HepG2 (cell line): ENCODE measurements at regions not wholly inside any gene's neighbourhood (a gene's known extent, or its start where the extent isn't known, plus 50 kb on each side); places are given as distances from the start of the nearest gene placed in this dataset.

Source experiments
- DR1 ChIP-seq: sonication (generic); formaldehyde crosslinking; IDR thresholded peaks from 2 replicates; pipeline ENCODE4 v1.8.0; 2021; ENCODE audit warnings: mild to moderate bottlenecking, missing genetic modification reagents, inconsistent platforms
- FOXA3 ChIP-seq: IDR thresholded peaks from 2 replicates; pipeline ENCODE4 v1.6.1; 2016; ENCODE audit warnings: missing genetic modification reagents, missing compliant biosample characterization
- HDAC6 ChIP-seq: fragments of 200-600 bp; sonication (generic); IDR thresholded peaks from 2 replicates; pipeline ENCODE4 v1.7.0; 2017; ENCODE audit warnings: mild to moderate bottlenecking, antibody characterized with exemption, low read length, low read depth
- MTA3 ChIP-seq: sonication (generic); formaldehyde crosslinking; IDR thresholded peaks from 2 replicates; pipeline ENCODE4 v1.4.0; 2020; ENCODE audit warnings: missing genetic modification reagents
- NCOR1 ChIP-seq: fragments of 200-600 bp; sonication (generic); IDR thresholded peaks from 2 replicates; pipeline ENCODE4 v1.7.0; 2017; ENCODE audit warnings: antibody characterized with exemption, low read length, borderline replicate concordance
- TCF12 ChIP-seq, 2 experiments: fragments of 450-650 bp in 1 of 2; sonication (generic) in 1 of 2; formaldehyde crosslinking in 1 of 2; IDR thresholded peaks; 2 replicates each; pipeline versions ENCODE4 v1.6.1 to v1.8.0; 2017 to 2022; ENCODE audit warnings: antibody characterized with exemption in 1 of 2, mild to moderate bottlenecking in 1 of 2, missing genetic modification reagents in 1 of 2, moderate library complexity in 1 of 2
- ZBTB43 ChIP-seq: sonication (generic); formaldehyde crosslinking; conservative IDR thresholded peaks from 2 replicates; pipeline ENCODE4 v1.4.0; 2020; ENCODE audit warnings: missing genetic modification reagents
- ZFP1 ChIP-seq: IDR thresholded peaks from 2 replicates; pipeline ENCODE4 v1.6.1; 2016
- ZNF317 ChIP-seq: sonication (generic); formaldehyde crosslinking; IDR thresholded peaks from 2 replicates; pipeline ENCODE4 v1.5.0; 2020; ENCODE audit warnings: mild to moderate bottlenecking, missing genetic modification reagents
- ZNF530 ChIP-seq: sonication (generic); formaldehyde crosslinking; IDR thresholded peaks from 2 replicates; pipeline ENCODE4 v1.5.0; 2020; ENCODE audit warnings: low read depth, mild to moderate bottlenecking, missing genetic modification reagents
- ZNF619 ChIP-seq: sonication (generic); formaldehyde crosslinking; IDR thresholded peaks from 2 replicates; pipeline ENCODE4 v1.4.0; 2020; ENCODE audit warnings: mild to moderate bottlenecking, missing genetic modification reagents
- ZNF629 ChIP-seq: sonication (generic); formaldehyde crosslinking; conservative IDR thresholded peaks from 2 replicates; pipeline ENCODE4 v1.5.0; 2020; ENCODE audit warnings: missing genetic modification reagents
- ZNF7 ChIP-seq: IDR thresholded peaks from 2 replicates; pipeline ENCODE4 v1.6.1; 2016; ENCODE audit warnings: missing biosample characterization, missing genetic modification reagents
- ZNF777 ChIP-seq: sonication (generic); formaldehyde crosslinking; IDR thresholded peaks from 2 replicates; pipeline ENCODE4 v1.4.0; 2020; ENCODE audit warnings: missing genetic modification reagents
- ZUFSP ChIP-seq: sonication (generic); formaldehyde crosslinking; IDR thresholded peaks from 2 replicates; pipeline ENCODE4 v1.9.0; 2021; ENCODE audit warnings: missing genetic modification reagents, mild to moderate bottlenecking, borderline replicate concordance
- TF ChIP-seq, protein P1 (sequence below): IDR thresholded peaks from 2 replicates; pipeline ENCODE4 v1.6.1; 2016; ENCODE audit warnings: low read depth, missing genetic modification reagents, missing compliant biosample characterization
- TF ChIP-seq, protein P2 (sequence below): sonication (generic); formaldehyde crosslinking; IDR thresholded peaks from 2 replicates; pipeline ENCODE4 v1.4.0; 2020; ENCODE audit warnings: missing genetic modification reagents
- TF ChIP-seq, protein P3 (sequence below): sonication (generic); formaldehyde crosslinking; IDR thresholded peaks from 2 replicates; pipeline ENCODE4 v1.8.1; 2023; ENCODE audit warnings: missing genetic modification reagents, inconsistent platforms, borderline replicate concordance

DNA sequence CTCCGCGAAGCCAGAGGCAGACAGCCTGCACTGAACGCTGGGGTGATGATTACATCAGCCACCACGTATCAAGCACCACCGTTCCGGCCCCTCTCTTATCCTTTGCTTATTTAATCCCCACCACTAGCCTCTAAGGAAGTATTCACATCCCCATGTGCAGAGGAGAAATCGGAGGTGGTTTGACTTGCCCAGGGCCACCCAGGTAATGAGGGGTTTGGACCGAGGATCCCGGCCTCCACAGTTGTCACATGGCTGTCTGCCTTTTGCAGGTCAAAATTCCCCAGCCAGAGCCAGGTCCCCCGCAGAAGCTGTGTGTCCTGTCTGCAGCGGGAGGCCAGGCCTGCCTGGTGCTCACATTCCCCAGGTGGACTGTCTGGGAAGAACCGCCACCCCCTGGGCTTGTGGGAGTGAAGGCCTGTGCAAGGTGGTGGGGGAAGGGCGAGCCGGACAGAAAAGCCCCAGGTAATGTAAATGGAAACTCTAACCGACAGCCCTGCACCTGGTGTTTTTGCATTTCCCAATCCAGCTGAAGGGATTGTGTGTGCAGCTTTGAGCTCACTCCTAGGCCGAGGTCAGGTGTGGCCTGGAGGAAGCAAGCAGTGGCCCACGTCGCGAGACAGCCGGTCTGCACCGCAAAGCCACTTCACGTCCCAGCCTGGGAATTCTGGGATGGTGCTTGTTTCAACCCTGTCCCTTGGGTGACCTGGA lies 108.5 kb upstream of the ID2 start (continued):
- TF ChIP-seq, protein P1, sequence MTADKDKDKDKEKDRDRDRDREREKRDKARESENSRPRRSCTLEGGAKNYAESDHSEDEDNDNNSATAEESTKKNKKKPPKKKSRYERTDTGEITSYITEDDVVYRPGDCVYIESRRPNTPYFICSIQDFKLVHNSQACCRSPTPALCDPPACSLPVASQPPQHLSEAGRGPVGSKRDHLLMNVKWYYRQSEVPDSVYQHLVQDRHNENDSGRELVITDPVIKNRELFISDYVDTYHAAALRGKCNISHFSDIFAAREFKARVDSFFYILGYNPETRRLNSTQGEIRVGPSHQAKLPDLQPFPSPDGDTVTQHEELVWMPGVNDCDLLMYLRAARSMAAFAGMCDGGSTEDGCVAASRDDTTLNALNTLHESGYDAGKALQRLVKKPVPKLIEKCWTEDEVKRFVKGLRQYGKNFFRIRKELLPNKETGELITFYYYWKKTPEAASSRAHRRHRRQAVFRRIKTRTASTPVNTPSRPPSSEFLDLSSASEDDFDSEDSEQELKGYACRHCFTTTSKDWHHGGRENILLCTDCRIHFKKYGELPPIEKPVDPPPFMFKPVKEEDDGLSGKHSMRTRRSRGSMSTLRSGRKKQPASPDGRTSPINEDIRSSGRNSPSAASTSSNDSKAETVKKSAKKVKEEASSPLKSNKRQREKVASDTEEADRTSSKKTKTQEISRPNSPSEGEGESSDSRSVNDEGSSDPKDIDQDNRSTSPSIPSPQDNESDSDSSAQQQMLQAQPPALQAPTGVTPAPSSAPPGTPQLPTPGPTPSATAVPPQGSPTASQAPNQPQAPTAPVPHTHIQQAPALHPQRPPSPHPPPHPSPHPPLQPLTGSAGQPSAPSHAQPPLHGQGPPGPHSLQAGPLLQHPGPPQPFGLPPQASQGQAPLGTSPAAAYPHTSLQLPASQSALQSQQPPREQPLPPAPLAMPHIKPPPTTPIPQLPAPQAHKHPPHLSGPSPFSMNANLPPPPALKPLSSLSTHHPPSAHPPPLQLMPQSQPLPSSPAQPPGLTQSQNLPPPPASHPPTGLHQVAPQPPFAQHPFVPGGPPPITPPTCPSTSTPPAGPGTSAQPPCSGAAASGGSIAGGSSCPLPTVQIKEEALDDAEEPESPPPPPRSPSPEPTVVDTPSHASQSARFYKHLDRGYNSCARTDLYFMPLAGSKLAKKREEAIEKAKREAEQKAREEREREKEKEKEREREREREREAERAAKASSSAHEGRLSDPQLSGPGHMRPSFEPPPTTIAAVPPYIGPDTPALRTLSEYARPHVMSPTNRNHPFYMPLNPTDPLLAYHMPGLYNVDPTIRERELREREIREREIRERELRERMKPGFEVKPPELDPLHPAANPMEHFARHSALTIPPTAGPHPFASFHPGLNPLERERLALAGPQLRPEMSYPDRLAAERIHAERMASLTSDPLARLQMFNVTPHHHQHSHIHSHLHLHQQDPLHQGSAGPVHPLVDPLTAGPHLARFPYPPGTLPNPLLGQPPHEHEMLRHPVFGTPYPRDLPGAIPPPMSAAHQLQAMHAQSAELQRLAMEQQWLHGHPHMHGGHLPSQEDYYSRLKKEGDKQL = no peak
- TF ChIP-seq ZFP1 (CRISPR knock-in tag) (no peak), HDAC6 (no peak), ZNF317 (CRISPR knock-in tag) (no peak), MTA3 (CRISPR knock-in tag) (no peak), ZUFSP (no peak), FOXA3 (CRISPR knock-in tag) (no peak), DR1 (no peak; the same call in 1 of the 2 replicates), NCOR1 (no peak), ZNF777 (CRISPR knock-in tag) (no peak), ZNF530 (CRISPR knock-in tag) (no peak), ZBTB43 (CRISPR knock-in tag) (no peak), ZNF619 (CRISPR knock-in tag) (peak; percentile 55; the same call in 1 of the 2 replicates), ZNF629 (CRISPR knock-in tag) (no peak), TCF12 (IDR thresholded peaks at IDR 0.05) (no peak), TCF12 (CRISPR knock-in tag; IDR thresholded peaks at IDR 0.05) (no peak), ZNF7 (no peak)
- TF ChIP-seq, protein P2, sequence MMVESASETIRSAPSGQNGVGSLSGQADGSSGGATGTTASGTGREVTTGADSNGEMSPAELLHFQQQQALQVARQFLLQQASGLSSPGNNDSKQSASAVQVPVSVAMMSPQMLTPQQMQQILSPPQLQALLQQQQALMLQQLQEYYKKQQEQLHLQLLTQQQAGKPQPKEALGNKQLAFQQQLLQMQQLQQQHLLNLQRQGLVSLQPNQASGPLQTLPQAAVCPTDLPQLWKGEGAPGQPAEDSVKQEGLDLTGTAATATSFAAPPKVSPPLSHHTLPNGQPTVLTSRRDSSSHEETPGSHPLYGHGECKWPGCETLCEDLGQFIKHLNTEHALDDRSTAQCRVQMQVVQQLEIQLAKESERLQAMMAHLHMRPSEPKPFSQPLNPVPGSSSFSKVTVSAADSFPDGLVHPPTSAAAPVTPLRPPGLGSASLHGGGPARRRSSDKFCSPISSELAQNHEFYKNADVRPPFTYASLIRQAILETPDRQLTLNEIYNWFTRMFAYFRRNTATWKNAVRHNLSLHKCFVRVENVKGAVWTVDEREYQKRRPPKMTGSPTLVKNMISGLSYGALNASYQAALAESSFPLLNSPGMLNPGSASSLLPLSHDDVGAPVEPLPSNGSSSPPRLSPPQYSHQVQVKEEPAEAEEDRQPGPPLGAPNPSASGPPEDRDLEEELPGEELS (CRISPR knock-in tag) = peak; percentile 42; the same call in 1 of the 2 replicates
- TF ChIP-seq, protein P3, sequence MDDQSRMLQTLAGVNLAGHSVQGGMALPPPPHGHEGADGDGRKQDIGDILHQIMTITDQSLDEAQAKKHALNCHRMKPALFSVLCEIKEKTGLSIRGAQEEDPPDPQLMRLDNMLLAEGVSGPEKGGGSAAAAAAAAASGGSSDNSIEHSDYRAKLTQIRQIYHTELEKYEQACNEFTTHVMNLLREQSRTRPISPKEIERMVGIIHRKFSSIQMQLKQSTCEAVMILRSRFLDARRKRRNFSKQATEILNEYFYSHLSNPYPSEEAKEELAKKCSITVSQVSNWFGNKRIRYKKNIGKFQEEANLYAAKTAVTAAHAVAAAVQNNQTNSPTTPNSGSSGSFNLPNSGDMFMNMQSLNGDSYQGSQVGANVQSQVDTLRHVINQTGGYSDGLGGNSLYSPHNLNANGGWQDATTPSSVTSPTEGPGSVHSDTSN (CRISPR knock-in tag) = no peak
